NCI-H526 (cell line): ENCODE measurements at regions not wholly inside any gene's neighbourhood (a gene's known extent, or its start where the extent isn't known, plus 50 kb on each side); places are given as distances from the start of the nearest gene placed in this dataset.

Source experiments
- DNase-seq, 2 experiments: peaks; one replicate each; lab custom pipeline; 2025; lab: John Stamatoyannopoulos, UW

DNA sequence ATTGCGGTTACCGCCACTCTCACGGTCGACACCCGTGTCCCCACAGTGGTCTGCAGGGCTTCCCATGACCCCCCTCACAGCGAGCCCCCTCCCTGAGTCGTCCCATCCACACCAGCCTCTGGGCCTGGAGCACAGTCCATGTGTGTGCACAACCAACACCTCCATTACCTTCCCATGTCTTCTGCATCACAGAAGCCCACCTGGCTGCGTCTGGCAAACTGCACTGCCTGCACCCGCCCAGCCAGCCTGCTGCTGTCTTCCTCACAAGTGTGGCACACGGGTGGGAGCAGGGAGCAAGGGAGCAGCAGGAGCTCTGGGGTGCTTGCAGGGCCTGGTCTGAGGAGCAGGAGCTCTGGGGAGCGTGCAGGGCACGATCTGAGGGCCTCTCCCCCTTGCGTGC lies 415.3 kb upstream of the IRX4 start:
- no peak for DNase-seq

- DNase-seq: no peak
Measured at GRCh38 chr5:2295476-2295875, 412.8 kb upstream of the IRX4 start.

DNA sequence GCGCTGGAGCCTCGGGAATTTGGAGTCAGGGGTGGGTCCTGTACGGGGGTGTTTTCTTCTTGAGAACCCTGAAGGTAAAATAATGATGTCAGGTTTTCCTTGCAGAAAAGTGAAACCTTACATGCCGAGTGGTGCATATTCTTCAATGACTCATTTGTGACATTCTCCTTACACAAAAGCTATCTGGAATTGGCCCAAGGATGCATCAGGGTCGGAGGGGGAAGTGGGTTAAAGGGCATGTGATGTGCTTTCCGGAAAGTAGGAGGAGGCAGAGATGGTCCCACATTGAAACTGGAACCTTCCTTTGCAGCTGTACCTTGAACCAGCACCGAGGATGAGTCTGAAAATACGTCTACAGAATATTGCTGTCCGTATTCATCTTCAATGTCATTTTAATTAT lies 411.2 kb upstream of the IRX4 start:
- DNase-seq: no peak

- DNase-seq: no peak
Measured at GRCh38 chr5:2291146-2291840, 408.6 kb upstream of the IRX4 start.

DNA sequence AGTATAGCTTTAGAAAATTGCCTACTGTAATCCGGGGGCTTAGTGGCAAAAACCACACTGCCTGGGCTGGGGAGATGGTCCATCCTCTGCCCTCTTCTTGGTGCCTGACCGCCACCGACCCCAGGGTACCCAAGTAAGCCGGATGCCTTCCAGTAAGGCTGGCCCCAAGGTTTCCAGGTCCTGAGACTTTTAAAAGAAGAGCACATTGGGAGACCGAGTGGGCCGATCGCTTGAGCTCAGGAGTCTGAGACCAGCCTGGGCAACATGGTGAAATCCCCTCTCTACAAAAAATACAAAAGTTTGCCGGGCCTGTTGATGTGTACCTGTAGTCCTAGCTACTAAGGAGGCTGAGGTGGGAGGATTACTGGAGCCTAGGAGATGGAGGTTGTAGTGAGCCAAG lies 406.7 kb upstream of the IRX4 start:
- no peak for DNase-seq

DNA sequence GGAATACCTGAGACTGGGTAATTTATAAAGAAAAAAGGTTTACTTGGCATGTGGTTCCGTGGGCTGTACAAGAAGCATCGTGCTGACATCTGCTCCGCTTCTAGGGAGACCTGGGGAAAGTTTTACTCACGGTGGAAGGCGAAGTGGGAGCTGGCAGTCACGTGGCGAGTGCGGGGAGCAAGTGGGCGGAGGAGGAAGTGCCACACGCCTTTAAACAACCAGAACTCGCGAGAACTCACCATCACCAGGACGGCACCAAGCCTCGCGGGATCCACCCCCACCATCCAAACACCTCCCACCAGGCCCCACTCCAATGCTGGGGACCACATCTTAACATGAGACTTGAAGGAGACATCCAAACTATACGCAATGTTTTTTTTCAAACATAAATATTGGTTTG lies 406.2 kb upstream of the IRX4 start:
- no peak for DNase-seq

GRCh38 chr5:2288466-2288865 lies 405.7 kb upstream of the IRX4 start:
- DNase-seq: no peak

- DNase-seq: no peak
Measured at GRCh38 chr5:2286250-2286649, 403.5 kb upstream of the IRX4 start.

- no peak for DNase-seq
Measured at GRCh38 chr5:2284678-2285077, 402.0 kb upstream of the IRX4 start.

DNA sequence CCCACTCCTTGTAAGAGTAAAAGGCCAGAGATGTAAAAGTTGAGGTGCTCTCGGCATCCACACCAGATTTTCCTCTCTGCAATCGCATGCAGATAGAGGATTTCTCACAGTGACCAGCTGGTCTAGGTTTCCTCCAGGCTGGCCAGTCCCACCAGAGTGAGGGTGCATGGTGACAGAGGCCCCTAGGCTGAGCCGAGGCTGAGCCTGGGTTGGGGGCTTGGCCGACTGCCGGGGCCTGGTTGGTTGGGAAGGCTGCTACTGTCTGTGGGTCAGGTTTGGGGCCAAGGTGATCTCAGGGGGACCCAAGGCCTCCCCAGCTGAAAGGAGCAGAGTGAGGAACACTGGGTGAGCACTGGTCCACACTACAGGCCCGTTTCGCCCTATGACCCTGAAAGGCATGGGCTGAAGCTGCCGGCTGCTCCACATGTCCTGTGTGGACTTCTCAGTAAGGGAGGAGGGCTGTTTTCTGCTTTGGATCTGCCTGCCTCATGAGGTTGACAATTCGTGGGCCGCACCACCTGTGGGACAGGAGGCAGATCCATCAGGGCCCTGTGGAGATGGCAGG lies 400.8 kb upstream of the IRX4 start:
- no peak for DNase-seq

GRCh38 chr5:2282893-2283292 lies 400.2 kb upstream of the IRX4 start:
- no peak for DNase-seq

DNA sequence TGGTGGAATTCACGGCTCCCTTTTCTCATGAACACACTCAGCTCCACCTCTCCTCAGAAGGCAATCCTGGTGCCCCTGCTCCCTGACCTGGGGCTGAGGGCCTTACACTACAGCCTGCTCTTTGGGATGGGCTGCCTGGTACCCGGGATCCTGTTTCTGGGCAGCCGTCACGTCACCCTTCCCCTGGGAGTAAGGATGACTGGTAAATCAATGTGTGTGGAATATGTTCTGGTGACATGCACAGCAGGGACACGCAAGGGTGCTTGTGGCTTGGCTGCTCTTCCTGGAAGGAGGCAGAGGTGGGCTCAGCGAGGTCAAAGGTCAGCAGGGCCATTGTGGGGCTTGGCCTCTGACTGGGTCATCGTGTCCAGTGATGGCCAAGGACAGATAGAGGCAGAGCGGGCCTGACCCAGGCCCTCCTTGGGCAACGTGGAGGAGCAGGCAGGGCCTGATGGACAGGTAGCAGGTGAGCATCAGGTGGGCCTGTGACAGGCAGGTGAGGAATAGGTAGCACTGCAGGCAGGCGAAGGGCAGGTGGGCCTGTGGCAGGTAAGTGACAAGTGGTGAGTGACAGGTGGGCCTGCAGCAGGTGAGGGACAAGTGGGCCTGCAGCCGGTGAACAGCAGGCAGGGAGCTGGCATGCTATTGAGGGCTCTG lies 399.4 kb upstream of the IRX4 start:
- no peak for DNase-seq

DNA sequence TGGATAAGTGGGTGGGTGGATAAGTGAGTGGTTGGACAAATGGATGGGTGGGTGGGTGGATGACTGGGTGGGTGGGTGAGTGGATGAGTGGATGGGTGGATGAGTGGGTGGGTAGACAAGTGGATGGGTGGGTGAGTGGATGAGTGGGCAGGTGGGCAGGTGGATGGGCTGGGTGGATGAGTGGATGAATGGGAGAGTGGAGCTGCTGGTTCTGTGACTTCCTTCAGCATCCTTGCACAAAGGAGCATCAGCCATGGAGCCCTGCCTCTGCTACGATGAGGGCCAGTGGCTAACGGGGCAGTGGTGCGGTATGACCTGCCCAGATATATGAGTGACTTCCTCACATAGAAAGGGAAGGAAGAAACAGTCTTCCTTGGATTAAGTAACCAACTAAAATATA lies 398.7 kb upstream of the IRX4 start:
- no peak for DNase-seq

DNA sequence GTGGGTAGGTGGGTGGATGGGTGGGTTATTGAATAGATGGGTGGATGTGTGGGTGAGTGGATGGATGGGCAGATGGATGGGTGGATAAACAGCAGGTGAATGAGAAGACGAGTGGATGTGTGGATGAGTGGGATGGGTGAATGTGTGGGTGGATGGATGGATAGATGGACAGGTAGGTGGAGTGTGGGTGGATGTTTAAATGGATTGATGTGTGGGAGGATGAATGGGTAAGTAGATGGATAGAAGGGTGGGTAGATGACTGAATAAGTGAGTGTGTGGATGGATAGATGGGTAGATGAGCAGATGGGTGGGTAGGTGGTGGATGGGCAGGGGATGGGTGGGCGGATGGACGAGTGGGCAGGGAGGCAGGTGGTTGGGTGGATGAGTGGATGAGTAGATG lies 397.6 kb upstream of the IRX4 start:
- DNase-seq: no peak

DNA sequence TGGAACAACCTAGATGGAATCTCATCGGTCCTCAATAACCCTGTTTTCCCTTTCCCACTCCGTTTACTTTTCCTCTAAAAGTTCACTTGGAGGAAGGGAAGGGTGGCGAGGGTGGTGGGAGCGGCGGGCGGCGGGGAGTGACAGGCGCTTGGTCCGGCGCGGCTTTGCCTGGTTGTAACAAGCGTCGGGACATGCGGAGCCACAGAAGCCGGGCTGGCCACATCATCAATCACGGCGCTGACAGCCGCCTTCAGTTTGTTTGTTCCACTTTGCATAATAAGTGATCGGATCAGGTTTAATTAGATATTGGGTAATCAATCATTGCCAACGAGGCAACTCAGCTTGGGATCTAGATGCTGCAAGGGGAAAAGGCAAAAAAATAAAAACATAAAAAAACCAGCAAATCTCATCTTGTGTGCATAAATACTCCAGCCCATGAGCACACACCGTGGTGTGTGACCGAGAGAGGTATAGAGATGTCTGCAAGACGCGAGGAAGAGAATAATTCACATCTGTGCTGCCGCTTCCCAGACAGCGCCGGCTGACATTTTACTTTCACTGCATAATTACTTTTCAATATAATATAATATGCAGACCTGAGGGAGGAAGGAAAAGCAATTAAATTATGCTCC lies 396.2 kb upstream of the IRX4 start:
- no peak for DNase-seq

DNA sequence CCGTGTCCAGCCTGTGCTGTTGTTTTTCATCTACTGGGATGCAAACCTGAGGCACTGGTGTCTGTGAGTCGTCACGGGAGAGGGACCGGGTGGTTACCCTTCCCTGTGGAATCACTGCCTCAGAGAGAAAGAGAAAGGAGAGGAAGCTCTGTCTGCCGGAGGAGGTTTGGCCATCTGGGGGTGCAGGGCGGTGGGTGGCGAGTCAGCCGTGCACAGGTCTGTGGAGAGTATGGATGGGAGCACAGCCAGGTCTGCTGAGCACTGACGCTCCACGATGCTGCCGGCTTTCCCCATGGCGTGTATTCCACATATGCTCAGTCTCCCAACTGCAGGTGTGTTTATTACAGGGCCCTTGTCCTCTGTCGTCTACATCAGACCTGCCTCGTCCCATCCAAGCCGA lies 395.2 kb upstream of the IRX4 start:
- DNase-seq: no peak

DNA sequence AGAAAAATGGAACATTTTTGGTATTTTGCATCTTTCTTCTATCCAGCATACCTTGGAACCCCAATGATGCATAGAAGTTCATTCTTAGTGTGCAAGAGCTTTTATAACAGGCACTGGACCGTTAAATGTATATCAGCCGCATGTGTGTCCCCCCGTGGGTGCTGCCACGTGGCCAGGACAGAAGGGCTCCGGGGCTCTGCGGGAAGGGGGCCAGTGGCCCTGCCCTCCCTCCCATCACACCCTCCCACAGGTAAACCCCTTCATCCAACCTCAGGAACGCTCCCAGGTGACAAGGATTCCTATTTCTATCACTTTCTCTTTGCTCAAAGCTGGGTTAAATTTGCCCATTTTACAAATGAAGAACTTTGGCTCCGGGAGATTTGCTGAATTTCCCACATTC lies 393.4 kb upstream of the IRX4 start:
- no peak for DNase-seq

DNA sequence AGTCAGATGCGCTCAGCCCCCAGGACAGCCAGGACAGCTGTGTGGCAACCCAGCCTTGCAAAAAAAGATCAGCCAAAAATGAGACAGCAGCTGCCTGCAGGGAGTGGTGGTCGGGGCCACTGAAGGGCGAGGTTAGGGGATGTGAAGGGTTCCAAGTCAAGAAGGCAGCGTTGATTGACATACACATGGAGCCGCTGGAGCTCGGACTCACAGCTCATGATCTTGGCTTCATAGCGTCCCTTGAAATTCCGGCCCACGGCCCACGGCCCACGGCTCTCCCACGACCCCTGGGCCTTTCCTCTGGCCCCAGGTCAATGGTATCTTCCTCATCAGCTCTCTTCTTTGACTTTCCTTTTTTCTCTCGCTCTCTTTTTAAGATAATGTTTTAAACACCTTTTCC lies 390.0 kb upstream of the IRX4 start:
- DNase-seq: no peak

- DNase-seq: no peak
Measured at GRCh38 chr5:2272039-2272438, 389.3 kb upstream of the IRX4 start.

DNA sequence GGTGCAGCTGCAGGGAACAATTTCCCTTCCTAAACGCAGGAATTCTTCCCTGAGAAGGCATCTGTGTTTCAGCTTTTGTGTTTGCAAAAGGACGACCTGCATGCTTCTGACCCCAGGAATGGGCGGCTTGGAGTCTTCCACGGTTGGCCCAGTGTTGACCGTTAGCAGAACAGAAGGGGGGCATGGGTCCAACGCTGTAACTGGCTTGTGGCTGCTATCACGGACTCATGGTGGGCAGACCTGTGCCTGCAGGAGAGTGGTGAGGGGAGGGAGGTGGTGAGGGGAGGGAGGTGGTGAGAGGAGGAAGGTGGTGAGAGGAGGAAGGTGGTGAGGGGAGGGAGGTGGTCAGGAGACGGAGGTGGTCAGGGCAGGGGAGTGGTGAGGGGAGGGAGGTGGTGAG lies 388.6 kb upstream of the IRX4 start:
- no peak for DNase-seq

- DNase-seq: no peak
Measured at GRCh38 chr5:2270467-2270866, 387.7 kb upstream of the IRX4 start.

GRCh38 chr5:2269656-2270055 lies 386.9 kb upstream of the IRX4 start:
- no peak for DNase-seq

DNA sequence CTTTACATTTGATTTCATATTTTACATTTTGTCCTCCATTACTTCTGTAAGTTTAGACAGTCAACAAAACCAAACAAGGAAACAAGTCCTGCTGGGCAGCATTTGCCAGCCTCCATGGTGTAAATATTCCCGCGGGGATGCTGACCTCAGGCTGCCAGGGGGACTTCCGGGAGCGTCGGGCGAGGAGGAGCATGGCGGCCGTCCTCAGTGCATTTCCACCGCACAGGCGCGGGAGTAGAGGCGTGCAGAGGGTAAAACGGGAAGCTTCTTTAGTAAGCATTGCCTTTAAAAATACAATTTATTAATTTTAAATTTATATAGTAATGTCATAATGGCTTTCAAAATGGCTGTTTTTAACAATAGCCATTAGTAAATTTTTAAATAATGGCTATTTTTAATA lies 385.3 kb upstream of the IRX4 start:
- DNase-seq: no peak
